CD4-positive, alpha-beta T cell treated with Interleukin-17A for 1 hour (primary cell): ENCODE measurements at regions not wholly inside any gene's neighbourhood (a gene's known extent, or its start where the extent isn't known, plus 50 kb on each side); places are given as distances from the start of the nearest gene placed in this dataset.

Experiments used
- DNase-seq: peaks from one replicate; pipeline ENCODE4 v3.0.0-alpha.2; 2020

DNA sequence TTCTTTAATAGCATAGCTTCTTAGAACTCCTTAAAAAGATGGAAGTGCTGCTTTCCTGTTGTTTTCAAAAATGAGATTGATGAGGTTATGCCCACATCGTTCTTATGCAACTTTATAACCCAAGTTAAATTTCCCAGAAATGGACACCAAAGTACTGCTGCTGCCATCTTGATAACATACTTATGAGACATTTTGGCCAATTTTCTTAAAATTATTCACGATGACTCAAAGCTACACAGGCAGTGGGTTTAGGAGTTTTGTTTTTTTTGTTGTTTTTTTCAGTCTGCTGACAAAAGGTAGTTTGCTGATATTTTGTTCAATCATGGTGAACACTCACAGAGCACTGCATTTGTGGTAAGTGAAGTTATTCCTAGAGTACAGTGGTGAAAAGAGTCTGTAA, 54.9 kb upstream of the RFC3 start:
- DNase-seq: no peak

DNA sequence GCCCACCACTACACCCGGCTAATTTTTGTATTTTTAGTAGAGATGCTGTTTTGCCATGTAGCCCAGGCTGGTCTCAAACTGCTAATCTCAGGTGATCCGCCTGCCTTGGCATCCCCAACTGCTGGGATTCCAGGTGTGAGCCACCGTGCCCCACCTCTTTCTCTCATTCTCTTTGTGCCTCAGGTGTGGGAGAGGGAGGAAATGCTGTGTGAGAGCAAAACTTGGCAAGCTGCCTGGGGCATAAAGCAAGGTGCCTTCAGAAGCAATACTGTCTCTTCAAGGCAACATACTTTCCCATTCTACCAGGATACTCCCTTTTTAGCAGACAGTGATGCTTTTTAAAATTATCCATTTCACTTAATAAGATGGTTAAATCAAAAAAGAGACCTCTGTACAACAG, 53.2 kb upstream of the RFC3 start:
- DNase-seq: no peak

DNA sequence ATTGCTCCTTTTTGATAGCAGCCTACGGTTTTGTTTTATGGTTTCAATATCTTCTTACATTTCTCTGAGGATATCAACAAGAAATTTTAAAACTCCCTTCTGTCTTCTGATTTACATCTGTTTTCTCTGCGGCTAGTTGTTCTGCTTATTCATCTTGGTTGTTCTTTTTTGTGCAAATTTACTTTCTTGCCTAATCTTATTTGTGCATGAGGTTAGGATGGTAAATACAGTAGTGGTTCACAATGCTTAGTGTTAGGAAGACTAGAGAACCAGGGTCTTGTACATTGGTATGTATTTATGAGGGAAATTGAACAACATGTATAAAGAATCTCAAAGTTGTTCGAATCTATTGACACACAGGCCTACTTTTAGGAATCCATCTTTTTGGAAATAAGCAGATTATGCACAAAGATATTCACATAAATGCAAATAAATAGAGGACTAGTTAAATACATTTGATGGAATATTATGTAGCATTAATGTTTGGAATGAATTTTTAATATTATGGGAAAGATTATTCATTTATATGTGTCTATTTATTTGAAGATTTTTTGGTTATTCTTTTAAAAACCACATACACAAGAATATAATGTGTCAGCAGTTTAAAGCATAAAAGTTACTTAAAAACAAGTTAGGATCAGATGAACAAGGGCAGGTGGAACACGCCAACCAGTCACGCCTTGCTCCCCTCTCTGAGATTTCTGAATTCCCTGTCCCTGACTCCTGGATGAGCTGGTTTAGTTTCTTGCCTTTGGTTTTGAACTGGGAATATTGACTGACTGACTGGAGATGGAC, 51.4 kb upstream of the RFC3 start:
- DNase-seq: no peak

DNA sequence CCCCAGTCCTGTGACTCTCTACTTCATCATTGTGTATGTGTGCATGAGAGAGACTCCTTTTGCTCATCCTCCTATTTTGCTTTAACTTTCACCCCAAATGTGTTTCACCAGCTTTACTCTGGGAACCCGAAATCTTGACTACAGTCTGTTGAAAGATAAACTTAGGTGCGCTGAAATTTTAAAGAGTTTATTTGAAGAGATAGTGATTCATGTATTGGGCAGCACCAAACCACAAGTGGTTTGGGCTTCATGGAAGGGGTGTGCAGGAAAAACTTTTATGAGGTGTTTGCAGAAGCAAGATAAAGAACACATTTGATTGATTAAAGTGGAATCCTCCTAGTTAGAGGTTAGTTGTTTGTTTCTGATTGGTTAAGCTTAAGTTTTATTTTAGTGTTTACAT, 50.8 kb upstream of the RFC3 start:
- DNase-seq: no peak
